Embryonic facial prominence (tissue), 1 donor: ENCODE measurements at regions not wholly inside any gene's neighbourhood (a gene's known extent, or its start where the extent isn't known, plus 50 kb on each side); places are given as distances from the start of the nearest gene placed in this dataset.
"Not testable (repeated sequence)": the region's sequence is repeated elsewhere in the genome, so short reads cannot be mapped to it uniquely, and the experiment has no call there.

Experiments used
- DNase-seq: peaks from one replicate; pipeline ENCODE4 v3.0.0-alpha.2; 2016; ENCODE audit errors: extremely low spot score

DNA sequence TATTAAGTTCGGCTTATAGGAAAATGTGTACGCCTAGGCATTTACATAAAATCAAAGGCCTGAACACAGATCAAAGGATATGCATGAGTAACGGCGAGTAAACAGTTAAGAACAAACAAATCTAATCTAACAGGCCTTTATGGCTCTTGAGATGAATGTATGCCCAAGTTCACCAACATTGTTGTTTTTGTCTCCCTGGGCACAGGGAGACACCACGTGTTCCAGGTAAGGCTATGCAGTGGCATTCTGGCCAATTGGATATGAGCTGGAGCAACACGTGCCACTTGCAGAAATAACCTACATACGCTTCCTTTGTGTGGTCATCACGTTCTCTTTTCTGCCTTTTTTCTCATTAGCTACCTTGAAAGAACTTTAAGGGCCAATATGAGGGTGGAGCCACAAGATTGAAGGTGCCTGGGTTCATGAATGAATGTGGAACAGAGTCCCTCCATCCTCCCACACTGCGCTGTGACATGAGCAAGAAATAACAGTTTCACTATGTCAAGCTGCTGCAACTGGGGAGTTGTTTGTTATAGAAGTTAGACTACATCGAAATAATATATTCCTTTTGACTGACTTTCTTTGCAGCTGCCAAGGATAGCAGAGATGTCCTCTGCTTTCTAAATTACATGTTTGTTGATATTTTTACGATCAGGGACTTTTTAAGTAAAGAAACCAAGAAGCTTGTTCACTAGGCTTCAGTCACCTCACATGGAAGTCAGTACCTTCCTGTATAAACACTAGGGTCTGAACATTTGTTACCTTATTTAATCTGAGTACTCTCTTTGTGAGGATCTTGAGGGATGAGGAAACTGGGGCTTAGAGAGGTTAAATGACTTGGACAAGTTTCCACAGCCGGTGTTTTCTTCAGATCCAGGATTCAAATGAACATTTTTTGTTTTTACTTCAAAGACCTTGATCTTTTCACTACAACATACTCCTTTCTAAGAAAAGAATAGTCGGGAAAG lies 427.5 kb upstream of the TBL1XR1 start:
- no peak for DNase-seq

GRCh38 chr3:177626045-177626444 lies 428.8 kb upstream of the TBL1XR1 start:
- DNase-seq: no peak

DNA sequence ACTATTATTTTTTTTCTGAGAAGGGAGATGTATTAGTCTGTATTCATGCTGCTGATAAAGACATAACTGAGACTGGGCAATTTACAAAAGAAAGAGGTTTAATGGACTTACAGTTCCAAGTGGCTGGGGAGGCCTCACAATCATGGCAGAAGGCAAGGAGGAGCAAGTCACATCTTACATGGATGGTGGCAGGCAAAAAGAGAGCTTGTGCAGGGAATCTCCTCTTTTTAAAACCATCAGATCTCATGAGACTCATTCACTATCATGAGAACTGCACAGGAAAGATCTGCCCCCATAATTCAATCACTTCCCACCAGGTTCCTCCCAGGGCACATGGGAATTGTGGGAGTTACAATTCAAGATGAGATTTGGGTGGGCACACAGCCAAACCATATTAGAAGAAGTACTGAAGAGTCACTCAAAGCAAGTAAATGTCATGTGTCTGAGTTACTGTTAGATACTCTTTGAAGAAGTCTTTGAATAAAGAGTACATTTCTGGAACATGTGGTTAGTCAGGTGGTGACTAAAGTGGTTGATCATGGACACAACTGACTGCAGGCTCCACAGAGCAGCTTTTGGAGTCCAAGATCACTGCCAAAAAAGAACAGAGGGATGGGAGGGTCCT lies 430.9 kb upstream of the TBL1XR1 start:
- DNase-seq: not testable (repeated sequence)

- DNase-seq: no peak
These were observed 432.0 kb upstream of the TBL1XR1 start for GRCh38 chr3:177629276-177629675.

- DNase-seq: no peak
These were observed 436.5 kb upstream of the TBL1XR1 start for GRCh38 chr3:177633671-177634207.

DNA sequence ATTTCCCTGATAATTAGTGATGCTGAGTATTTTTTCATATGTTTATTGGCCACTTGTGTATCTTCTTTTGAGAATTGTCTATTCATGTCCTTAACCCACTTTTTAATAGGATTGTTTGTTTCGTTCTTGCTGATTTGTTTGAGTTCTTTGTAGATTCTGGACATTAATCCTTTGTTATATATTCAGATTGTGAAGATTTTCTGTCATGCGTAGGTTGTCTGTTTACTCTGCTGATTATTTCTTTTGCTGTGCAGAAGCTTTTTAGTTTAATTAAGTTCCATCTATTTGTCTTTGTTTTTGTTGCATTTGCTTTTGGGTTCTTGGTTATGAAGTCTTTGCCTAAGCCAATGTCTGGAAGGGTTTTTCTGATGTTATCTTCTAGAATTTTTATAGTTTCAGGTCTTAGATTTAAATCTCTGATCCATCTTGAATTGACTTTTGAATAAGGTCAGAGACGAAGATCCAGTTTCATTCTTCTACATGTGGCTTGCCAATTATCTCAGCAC lies 438.4 kb upstream of the TBL1XR1 start:
- not testable (repeated sequence) for DNase-seq

DNA sequence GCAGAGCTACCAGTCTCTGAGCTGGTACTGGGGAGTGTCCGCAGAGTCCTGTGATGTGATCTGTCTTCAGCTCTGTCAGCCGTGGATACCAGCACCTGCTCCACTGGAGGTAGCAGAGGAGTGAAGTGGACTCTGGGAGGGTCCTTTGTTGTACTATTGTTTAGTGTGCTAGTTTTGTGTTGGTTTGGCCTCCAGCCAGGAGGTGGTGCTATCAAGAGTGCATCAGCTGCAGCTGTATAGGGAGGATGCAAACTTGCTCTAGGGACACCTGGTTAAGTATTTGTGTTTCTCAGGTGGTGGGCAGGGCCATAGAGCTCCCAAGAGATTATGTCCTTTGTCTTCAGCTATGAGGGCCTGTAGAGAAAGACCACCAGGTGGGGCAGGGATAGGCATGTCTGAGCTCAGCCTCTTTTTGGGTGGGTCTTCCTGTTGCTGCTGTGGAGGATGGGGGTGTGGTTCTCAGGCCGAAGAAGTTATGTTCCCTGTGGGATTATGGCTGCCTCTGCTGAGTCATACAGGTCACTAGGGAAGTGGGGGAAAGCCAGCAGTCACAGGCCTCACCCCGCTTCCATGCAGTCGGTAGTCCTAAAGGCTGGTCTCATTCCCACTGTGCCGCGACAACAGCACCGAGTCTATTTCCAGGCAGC lies 443.2 kb upstream of the TBL1XR1 start:
- DNase-seq: no peak

GRCh38 chr3:177641206-177641605 lies 443.9 kb upstream of the TBL1XR1 start:
- no peak for DNase-seq

GRCh38 chr3:177642042-177642803 lies 444.9 kb upstream of the TBL1XR1 start:
- no peak for DNase-seq

GRCh38 chr3:177642804-177643125 lies 445.5 kb upstream of the TBL1XR1 start:
- DNase-seq: no peak

- no peak for DNase-seq
These were observed 449.5 kb upstream of the TBL1XR1 start for GRCh38 chr3:177646749-177647148.

DNA sequence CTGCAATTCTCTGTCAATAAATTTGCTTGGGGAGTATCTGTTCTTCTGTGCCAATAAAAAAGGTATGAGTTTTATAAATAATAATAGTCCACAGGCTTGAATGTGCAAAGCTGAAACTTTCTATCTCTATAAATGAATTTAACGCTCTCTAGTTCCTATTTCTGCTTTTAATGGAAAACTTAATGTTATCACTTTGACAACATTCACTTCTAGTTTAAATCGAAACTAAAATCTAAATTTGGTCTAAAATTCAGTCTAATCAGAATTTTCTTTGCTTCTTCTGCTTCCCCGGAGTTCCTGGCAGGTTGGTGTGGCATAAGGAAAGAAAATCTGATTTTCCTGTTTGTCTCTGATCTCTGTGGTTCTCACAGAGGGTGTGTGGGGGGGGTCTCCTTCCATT lies 450.1 kb upstream of the TBL1XR1 start:
- DNase-seq: no peak

DNA sequence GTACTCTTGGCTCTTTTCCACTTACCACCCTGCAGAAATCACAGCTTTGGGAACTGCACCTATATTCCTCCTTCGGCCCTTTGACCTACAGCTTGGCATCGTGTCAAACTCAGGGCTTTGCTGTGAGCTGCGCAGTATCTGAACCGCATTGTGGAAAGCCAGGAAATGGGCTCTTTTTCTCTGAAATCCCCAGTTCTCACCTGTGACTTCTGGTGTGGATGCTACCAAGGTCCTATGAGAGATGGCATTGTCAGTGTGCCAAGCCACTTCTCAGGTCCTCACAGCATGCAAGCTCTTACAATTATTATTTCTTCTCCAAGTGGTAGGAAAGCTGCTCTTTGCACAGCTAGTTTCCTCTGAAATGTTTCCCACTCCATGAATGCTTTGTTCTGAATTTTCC lies 450.6 kb upstream of the TBL1XR1 start:
- DNase-seq: no peak

DNA sequence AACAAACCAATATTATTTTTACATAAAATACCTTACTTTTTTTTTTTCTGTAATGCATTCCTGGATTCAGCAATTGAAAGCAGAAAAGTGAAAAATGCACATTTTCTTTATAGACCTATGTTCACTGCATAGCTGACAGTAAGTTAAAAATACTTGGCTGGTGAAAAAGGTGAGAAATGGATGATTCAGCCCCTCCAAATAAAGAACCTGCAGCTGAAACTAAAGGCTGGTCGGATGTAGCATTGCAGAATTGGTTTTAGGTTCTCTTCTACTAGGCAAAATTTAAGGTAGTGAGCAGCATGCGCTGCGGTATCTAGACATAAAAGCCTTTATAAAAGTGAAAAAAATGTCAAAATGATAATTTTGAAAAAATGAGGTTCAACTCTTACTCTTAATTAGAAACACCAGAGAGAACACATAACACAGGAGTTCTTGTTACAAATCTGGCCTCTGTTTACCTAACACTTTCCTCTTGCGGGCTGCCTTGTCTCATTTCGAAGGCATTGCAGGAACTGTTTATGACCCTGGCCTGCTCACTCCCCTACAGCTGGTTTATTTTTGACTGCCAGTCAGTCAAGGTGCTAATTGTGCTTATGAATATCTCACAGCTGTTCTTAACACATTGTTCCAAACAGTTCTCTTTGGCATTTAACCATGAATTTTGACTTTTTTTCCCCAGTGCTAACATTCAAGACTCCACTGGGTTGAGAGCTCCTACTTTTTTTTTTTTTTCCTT lies 455.4 kb upstream of the TBL1XR1 start:
- DNase-seq: no peak

GRCh38 chr3:177657243-177657642 lies 460.0 kb upstream of the TBL1XR1 start:
- no peak for DNase-seq

DNA sequence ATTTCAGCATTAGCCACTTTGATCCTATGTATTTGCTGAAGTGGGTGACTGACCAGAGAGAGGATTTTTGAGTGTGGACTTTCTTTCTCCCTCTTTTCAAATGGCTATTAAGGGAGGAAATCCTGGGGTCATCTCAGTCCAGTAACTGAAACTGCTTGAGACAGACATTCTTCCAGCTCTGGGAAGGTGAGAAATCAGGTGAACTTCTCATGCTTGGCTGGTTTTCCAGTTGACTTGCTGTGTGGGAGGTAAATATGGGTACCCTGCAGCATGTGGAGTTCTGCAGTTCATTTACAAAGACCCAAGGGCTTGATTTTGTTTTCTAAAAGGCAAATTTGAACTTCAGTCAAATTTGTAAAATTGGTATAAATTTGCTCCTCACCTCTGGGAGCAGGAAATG lies 461.1 kb upstream of the TBL1XR1 start:
- no peak for DNase-seq

- DNase-seq: not testable (repeated sequence)
These were observed 467.3 kb upstream of the TBL1XR1 start for GRCh38 chr3:177664380-177665103.

DNA sequence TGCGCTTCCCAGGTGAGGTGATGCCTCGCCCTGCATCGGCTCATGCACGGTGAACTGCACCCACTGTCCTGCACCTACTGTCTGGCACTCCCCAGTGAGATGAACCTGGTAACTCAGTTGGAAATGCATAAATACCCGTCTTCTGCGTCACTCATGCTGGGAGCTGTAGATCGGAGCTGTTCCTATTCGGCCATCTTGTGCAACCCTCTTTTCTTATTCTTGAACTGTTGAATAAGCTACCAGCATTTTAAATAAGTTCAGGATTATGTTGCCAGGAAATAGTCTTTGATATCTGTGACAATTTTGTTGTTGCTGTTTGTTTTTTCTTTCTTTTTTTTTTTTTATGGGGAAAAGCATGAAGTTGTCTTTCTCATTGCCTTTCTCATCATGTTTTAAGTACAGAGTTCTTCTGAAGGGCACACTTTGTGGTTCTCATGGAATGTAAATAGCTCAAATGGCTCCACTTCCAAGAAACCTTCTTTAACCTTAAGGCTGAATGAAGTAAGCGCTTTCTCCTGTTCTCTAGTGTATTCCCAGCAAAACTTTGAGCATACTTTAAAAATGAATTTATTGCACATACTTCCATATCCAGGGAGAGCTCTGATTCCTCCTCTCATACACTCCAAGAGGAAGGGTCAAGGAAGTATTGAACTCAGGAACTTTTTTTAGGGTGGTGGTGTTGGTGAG lies 468.0 kb upstream of the TBL1XR1 start:
- DNase-seq: no peak

DNA sequence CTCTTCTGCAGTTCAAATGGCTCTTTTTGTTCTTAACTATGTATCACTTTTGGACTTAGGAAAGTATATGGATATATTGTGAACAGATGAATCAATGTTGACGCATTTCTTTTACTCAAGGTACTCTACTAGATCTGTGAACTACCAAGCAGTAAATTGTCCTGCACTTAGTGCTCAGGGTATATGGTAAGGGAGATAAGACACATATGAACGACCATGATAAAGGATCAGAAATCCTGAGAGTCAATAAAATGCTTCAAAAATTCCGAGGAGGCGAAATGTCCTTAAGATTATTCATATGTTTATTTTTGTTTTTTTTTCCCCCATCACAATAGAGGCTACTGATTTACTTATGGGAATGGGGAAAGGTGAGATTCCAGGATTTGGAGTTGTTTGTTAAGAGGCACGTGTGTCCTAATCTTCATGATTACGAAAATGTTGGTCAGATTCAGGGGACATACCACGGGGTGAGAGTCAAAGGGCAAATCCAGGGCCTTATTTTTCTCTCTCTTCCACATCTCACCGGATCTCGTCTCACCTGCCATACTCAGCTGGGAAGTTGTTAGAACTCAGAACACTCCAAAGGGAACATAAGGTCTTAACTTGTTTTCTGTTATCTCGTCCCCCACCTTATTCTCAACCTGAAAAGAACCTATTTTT lies 475.1 kb upstream of the TBL1XR1 start:
- DNase-seq: no peak
